GM12874 (cell line): ENCODE measurements at regions not wholly inside any gene's neighbourhood (a gene's known extent, or its start where the extent isn't known, plus 50 kb on each side); places are given as distances from the start of the nearest gene placed in this dataset.

ENCODE experiments used
- CTCF ChIP-seq: IDR thresholded peaks from 2 replicates; pipeline ENCODE4 v1.5.1; 2011; ENCODE audit warnings: low read depth, mild to moderate bottlenecking, control low read depth, low read length, moderate library complexity; ENCODE audit not compliant: insufficient read depth

DNA sequence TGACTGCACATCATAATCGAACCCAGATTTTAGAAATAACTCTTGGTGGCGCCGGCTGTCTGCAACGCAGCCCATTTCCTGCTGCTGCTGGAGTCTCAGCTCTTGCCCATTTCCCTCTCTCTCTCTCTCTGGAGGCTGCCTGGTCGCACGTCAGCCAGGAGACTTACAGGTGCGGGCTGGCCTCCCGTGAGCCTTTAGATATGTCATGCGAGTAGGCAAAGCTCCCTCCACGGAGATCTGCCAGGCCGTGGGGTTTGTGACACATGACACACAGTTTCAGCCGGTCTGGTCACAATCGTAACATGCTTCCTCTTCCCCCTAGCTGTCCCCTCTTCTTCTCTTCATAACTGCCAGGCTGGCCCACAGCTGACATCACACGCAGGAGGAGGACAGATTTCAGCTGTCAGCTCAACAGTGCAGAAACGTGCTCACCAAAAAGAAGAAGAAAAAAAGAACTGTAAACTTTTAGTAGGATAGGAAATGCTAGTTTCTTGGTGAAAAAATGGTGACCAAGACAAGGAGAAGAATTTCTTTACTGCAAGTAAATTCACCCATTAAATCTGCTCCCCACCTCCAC, 489.3 kb downstream of the ZNF516 start:
- TF ChIP-seq CTCF: no peak

- TF ChIP-seq CTCF: no peak
These were observed 510.2 kb downstream of the ZNF516 start for GRCh38 chr18:75984853-75985252.

- TF ChIP-seq CTCF: no peak
These were observed 513.9 kb downstream of the ZNF516 start for GRCh38 chr18:75981102-75981501.

DNA sequence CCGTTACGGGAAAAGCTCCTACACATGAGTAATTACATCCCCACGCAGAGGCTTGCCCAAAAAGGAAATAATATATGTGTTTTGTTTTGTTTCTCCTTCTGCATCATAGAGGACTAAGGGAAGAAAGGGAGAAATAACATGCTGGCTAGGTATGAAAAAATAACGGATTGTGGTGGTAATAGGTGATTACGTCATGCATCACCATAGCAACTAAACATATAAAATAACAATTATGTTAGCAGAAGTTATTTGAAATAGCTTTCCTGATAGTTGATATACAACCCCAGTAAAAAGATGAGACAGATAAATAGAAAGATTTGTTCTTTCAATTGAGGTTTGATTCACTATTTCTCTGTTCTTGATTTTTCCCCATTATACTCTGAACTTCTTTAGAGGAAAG, 518.0 kb downstream of the ZNF516 start:
- TF ChIP-seq CTCF: no peak

GRCh38 chr18:75970212-75970611, 524.8 kb downstream of the ZNF516 start:
- TF ChIP-seq CTCF: no peak

DNA sequence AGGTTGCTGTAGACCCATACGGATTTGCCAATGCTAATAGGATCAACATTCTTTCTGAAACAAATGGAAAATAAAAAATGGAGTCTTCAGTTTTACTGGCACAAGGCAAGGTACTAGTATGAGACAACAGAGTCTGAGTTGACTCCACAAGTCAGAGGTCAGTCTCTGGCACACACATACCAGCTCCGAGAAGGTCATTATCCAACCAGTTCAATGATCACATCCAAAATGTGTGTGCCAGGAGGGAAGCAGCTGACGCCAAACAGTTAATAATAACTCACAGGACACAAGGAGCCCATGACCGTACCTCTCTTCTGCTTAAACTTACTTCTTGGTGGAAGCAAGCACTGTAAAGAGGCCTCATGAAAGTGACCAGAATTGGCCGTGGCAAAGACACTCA, 528.6 kb downstream of the ZNF516 start:
- no peak for TF ChIP-seq CTCF

GRCh38 chr18:75962036-75962572, 532.9 kb downstream of the ZNF516 start:
- no peak for TF ChIP-seq CTCF

DNA sequence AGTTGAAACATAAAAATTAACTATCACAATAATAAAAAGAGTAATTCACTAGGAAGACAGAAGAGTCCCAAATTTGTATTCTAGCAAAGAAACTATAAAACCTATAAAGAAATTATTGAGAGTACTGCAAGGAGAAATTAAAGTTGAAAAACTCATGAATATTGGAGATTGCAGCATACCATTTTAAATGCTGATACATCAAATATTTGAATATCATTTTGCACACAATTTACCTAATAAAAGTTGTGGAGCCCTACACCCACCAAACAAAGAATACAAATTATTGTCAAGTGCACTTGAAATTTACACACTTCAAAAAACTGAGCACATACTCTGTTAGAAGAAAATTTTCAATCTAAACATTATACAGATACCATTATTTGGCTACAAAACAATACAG, 531.6 kb upstream of the SMIM21 start:
- TF ChIP-seq CTCF: no peak
